ENCODE measurements at regions not wholly inside any gene's neighbourhood (a gene's known extent, or its start where the extent isn't known, plus 50 kb on each side); places are given as distances from the start of the nearest gene placed in this dataset.
"Not testable (repeated sequence)": the region's sequence is repeated elsewhere in the genome, so short reads cannot be mapped to it uniquely, and the experiment has no call there.

DNA sequence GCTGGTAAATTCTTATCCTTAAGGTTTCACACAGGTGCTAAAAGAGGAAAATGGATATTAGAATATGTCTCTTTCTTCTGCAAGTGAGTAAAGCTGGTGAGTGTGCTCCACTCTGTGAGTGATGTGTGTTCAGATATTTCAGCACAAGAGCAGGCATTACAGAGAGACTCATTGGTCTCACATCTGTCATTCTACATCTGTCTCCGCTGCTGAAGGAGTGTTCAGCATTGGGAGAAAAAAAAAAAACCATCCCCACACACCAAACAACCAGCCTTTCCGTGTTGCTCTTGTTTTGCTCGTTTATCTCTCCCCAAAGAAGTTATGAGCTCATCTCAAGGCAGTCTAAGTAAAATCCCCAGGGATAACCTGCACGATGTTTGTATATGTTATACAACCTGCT lies 283.9 kb upstream of the SPHKAP start:
- no peak for FAIRE-seq
- no peak for TF ChIP-seq POLR2A (IDR thresholded peaks at IDR 0.05; ENCODE audit: low read depth, low read length)

DNA sequence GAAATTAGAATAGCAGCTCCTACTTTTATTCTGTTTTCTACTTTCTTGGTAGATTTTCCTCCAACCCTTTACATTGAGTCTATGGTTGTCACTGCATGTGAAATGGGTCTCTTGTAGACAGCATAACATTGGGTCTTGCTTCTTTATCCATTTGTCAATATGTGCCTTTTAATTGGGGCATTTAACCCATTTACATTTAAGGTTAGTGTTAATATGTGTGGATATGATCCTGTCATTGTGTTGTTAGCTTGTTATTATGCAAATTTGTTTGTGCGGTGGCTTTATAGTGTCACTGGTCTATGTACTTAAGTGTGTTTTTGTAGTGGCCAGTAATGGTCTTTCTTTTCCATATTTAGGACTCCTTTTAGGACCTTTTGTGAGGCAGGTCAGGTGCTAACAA lies 276.9 kb upstream of the SPHKAP start:
- no peak for FAIRE-seq
- no peak for TF ChIP-seq POLR2A (IDR thresholded peaks at IDR 0.05; ENCODE audit: low read depth, low read length)
- no peak for DNase-seq (ENCODE audit: insufficient read length, low spot score)

More for the DNA sequence above, 283.9 kb upstream of the SPHKAP start:
- no peak for DNase-seq (ENCODE audit: insufficient read length, low spot score)

DNA sequence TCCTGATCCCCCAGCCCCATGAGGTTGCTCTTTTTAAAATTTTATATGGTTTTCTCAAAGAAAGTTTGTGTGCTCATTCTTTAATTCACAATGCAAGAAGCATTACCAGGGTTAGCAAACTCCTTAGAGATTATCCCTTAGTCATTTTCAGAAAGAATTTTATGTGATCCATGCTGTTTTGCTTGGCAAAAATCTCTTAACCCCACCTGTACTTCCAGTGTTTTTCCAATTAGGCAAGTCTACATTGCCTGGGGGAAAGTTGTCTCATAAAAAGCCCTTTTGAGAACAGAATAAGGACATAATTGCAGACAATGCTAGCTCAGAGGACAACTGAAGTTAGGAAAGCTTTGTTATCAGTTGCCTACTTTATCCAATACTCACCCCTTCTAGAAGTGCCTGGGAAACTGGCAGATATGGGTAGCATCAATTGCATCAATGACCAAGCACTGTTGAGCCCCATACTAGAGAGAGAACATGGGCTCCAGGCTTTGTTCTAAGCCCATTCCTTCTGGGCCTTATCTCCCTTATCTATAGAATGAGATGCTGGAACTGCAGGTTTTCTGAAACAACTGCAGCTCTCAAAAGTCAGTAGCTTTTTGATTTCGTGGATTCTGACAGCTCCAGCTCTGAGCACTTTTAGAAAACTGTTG lies 265.9 kb upstream of the SPHKAP start:
- TF ChIP-seq POLR2A (IDR thresholded peaks at IDR 0.05; ENCODE audit: low read depth, low read length), result no peak
- FAIRE-seq (no peak), DNase-seq (ENCODE audit: insufficient read length, low spot score) (no peak)

DNA sequence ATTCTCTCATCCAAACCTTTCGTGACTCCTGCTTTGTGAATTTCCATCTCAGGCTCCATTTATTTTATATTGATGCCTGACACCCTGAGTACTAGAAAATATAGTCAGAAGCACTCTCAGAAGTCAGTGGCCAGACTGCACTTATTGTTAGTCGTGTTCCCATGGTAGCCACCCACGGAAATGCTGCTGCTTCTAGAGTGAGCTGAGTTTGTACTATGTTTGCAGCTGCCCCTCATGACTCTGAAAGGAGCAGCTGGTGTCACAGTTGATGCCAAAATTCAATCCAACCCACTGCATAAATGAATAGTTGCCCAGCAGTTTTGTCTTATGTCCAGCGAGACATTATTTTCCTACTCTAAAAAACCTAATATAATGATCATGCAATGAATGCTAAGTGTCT lies 265.2 kb upstream of the SPHKAP start:
- DNase-seq (ENCODE audit: insufficient read length, low spot score) (no peak), FAIRE-seq (no peak)
- TF ChIP-seq POLR2A (IDR thresholded peaks at IDR 0.05; ENCODE audit: low read depth, low read length), result no peak

DNA sequence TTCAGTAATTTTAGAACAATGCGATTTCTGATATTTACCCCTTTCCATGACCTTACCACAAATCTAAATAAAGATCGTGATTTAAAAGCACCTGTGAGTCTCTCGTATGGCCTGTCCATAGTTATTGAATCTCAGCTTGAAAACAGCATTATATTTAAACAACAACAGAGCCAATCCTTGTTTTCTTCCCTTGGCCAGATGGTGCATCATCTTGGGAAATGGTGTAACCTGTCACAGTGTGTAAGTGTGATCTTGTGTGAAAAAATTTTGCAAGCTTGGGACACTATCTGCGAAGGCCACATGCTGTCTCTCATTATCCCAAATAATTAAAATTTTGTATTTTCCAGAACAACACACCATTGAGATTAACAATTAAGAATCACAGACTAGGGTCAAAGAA lies 262.7 kb upstream of the SPHKAP start:
- DNase-seq (ENCODE audit: insufficient read length, low spot score) (no peak), FAIRE-seq (no peak)
- TF ChIP-seq POLR2A (IDR thresholded peaks at IDR 0.05; ENCODE audit: low read depth, low read length), result no peak

DNA sequence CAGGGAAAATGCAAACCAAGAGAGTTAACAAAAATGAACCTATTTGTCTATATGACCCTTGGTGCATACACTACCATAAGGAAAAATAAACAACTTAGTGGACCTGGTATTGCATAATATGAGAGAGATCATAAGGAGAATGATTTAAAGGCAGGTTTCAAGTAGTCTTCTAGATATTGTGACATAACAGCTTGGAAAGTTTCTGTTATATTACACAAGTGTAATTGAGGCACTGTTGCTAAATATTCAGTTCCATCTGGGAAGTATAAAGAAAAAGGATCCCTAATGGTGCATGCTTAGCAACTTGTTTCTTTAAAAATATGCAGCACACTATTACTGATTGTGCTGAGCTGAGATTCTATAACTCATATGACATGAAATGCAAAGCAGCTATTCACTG lies 252.2 kb upstream of the SPHKAP start:
- no peak for TF ChIP-seq POLR2A (IDR thresholded peaks at IDR 0.05; ENCODE audit: low read depth, low read length)
- no peak for FAIRE-seq
- DNase-seq (ENCODE audit: insufficient read length, low spot score), result no peak

DNA sequence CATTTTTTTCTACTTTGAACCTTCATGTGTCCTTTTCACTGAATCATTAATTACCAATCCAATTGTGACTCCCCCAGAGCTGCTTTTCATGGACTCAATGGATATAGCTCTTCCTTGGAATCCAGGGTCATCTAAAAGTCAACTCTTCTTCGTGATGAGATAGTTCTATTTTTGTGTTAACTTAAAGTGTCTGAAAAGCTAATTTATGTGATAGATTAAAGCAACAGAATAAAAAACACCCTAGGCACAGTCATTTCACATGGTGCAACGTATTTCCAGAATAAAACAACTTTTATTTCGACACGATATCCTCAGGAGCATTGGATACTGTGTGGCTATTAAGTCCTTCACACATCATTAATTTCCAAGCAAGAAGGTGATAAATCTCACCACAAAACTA lies 250.6 kb upstream of the SPHKAP start:
- no peak for DNase-seq (ENCODE audit: insufficient read length, low spot score)

DNA sequence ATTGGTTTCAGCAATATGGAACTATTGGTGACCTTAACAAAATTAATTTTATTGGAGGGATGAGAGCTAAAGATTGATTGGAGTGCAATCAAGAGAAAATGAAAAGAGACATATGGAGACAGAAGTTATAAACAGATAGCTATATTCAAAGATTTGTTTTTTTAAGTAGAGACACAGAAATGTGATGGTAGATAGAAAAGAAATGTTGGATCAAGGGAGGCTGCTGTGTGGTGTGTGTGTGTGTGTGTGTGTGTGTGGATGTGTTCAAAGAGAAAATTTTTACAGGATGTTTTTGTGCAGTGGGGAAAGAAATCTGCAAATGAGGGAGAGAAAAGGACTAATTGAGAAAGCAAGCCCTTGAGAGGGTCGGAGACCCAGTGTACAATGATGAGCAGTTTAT lies 249.5 kb upstream of the SPHKAP start:
- no peak for FAIRE-seq
- TF ChIP-seq POLR2A (IDR thresholded peaks at IDR 0.05; ENCODE audit: low read depth, low read length), result no peak
- DNase-seq (ENCODE audit: insufficient read length, low spot score), result no peak

More for the DNA sequence above, 250.6 kb upstream of the SPHKAP start:
- no peak for FAIRE-seq
- TF ChIP-seq POLR2A (IDR thresholded peaks at IDR 0.05; ENCODE audit: low read depth, low read length), result no peak

DNA sequence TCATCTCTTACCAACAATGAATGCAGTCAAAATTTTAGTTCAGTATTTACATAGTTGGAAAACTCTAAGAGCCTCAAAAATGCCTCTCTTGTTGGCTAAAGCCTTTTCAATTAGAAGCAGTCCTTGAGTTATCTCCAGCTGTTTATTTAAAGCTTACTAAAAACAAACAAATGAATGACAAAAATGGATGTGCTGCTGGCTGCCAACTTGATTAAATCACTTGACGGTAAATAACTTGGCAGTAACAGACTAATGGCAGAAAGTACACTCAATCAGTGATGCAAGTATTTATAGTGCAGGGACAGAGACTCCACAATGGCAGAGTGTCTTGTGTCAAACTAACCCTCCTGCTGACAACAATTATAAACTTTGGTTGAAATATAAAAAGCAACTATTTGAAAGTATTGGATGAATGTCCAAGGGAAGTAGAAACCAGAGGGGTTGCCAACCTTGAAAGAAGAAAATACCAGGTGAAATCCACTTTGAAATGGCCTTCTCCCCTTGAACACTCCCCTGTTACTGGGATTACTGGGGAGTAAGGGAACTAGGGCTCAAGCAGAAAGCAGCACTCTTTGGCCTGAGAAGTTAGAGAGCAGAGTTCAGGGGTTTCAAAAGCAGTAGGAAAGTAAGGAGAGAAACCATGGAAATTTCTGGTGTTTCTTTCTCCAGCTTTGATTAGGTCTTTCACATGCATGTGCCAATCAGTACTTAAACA lies 245.2 kb upstream of the SPHKAP start:
- no peak for FAIRE-seq

DNA sequence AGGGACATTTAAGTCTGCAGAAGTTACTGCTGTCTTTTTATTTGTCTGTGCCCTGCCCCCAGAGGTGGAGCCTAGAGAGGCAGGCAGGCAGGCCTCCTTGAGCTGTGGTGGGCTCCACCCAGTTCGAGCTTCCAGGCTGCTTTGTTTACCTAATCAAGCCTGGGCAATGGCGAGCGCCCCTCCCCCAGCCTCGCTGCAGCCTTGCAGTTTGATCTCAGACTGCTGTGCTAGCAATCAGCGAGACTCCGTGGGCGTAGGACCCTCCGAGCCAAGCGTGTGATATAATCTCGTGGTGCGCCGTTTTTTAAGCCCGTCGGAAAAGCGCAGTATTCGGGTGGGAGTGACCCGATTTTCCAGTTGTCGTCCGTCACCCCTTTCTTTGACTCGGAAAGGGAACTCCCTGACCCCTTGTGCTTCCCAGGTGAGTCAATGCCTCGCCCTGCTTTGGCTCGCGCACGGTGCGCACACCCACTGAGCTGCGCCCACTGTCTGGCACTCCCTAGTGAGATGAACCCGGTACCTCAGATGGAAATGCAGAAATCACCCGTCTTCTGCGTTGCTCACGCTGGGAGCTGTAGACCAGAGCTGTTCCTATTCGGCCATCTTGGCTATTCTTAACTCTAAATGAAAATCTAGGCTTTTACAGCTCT lies 244.0 kb upstream of the SPHKAP start:
- not testable (repeated sequence) for DNase-seq (ENCODE audit: insufficient read length, low spot score); FAIRE-seq

More for the DNA sequence above, 245.2 kb upstream of the SPHKAP start:
- no peak for TF ChIP-seq POLR2A (IDR thresholded peaks at IDR 0.05; ENCODE audit: low read depth, low read length)
- no peak for DNase-seq (ENCODE audit: insufficient read length, low spot score)

DNA sequence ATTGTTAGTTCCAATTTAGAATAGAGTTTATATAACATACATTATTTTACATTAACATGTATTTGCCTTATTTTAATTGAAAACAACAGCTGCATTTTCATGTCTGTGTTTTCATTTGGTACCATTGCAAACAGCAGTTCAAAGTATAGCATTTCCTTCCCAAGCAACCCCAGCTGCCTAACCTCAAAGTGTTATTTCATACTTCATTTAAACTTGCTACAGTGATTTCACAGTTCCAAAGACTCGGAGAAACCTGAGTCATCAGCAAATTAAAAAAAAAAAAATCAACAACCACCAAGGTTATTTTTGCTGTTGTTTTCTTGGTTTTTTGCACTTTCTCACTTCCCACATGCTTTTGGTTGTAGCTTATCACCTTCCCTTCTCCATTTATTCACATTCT lies 236.5 kb upstream of the SPHKAP start:
- no peak for TF ChIP-seq POLR2A (IDR thresholded peaks at IDR 0.05; ENCODE audit: low read depth, low read length)
- DNase-seq (ENCODE audit: insufficient read length, low spot score), result no peak
- no peak for FAIRE-seq

DNA sequence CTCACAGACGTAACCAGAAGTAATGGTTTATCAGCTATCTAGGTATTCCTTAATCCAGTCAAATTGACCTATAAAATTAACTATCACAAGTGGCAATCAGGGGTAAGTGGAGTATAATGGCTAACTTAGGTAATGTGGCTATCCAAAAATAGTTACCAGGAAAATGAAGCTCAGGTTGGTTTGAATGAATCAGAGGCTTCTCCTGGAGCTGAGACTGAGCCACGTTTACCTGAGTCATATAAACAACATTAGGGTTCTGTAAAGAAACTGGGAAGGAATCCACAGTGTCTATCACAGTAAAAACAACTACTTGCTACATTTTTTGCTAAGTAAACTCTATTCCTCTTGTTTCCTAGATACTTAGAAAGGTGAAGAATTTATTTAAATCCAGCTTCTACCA lies 236.0 kb upstream of the SPHKAP start:
- FAIRE-seq, result peak; percentile 71
- TF ChIP-seq POLR2A (IDR thresholded peaks at IDR 0.05; ENCODE audit: low read depth, low read length), result no peak
- DNase-seq (ENCODE audit: insufficient read length, low spot score), result peak; percentile 8

DNA sequence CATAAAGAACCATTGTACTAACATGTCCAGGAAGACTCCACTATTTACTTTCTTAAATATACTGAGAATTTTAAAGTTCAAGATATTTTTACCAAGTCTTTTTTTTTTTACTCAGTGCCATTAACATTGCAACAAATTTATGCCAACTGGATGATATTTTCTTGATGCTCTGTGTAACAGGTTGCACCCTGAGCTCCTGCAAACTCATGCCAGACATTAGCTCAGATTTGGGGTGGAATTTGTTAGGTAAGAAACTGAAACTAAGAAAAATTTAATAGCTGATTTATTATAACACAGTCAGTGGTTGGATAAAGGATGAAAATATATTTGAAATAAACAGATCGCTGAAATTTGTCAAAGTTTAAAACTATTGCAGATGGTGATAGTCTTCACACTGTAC lies 228.6 kb upstream of the SPHKAP start:
- no peak for FAIRE-seq

DNA sequence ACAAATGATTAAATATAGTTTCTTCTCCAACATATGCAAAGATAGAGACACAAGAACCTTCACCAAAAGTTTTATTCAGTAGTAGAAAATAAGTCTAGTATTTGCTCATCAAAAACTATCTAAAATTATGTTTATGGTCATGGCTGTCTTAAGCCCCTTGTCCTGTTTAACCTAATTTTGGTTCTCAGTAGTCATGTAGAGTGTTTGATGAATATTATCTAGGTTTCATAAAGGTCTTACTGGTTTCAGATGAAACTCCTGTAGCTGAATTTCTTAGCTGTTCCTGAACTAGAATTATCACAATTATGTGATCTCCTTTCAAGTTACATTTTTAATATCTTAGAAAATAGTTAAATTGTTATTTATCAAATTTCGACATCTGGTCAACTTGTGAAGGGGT lies 228.0 kb upstream of the SPHKAP start:
- no peak for TF ChIP-seq POLR2A (IDR thresholded peaks at IDR 0.05; ENCODE audit: low read depth, low read length)
- no peak for DNase-seq (ENCODE audit: insufficient read length, low spot score)
- no peak for FAIRE-seq

More for the DNA sequence above, 228.6 kb upstream of the SPHKAP start:
- DNase-seq (ENCODE audit: insufficient read length, low spot score), result no peak
- no peak for TF ChIP-seq POLR2A (IDR thresholded peaks at IDR 0.05; ENCODE audit: low read depth, low read length)

Measured in H54 (cell line).